PC-3 (cell line): ENCODE measurements at regions not wholly inside any gene's neighbourhood (a gene's known extent, or its start where the extent isn't known, plus 50 kb on each side); places are given as distances from the start of the nearest gene placed in this dataset.
"Not testable (repeated sequence)": the region's sequence is repeated elsewhere in the genome, so short reads cannot be mapped to it uniquely, and the experiment has no call there.

Experiments used
- ATAC-seq: fragments of 200-7000 bp; cut with Tn5 transposase; 2 replicates; pipeline ENCODE4 v1.9.1; 2020; ENCODE audit warnings: mild to moderate bottlenecking, moderate library complexity
- BruUV-seq: library from RNA; stranded (reverse); fragments of 400-500 nt; replicated peaks from 2 replicates; lab custom pipeline; 2021; lab: Mats Ljungman, UMichigan
- CTCF ChIA-PET: fragments of 300-600 bp; sonication (Branson Sonifier 250); formaldehyde crosslinking; loops from one replicate; lab custom pipeline; 2022; ENCODE audit warnings: antibody characterized with exemption; lab: Charles Lee
- POLR2A ChIA-PET: fragments of 300-600 bp; sonication (Branson Sonifier 250); formaldehyde crosslinking; loops from one replicate; lab custom pipeline; 2022; ENCODE audit warnings: antibody characterized with exemption; ENCODE audit not compliant: unreplicated experiment; lab: Charles Lee
- DNase-seq: peaks from one replicate; pipeline ENCODE4 v3.0.0-alpha.2; 2015
- H2AFZ ChIP-seq: fragments of 300-600 bp; sonication (generic); 2 replicates; pipeline ENCODE4 v1.6.0; 2016; ENCODE audit warnings: antibody characterized with exemption, low read length
- H3F3A ChIP-seq: fragments of 300-600 bp; sonication (generic); one replicate; pipeline ENCODE4 v1.6.0; 2017; ENCODE audit warnings: antibody characterized with exemption, low read length, control low read depth, mild to moderate bottlenecking; ENCODE audit not compliant: unreplicated experiment
- H3K27ac ChIP-seq: fragments of 300-600 bp; sonication (generic); 2 replicates; pipeline ENCODE4 v1.5.1; 2016; ENCODE audit warnings: mild to moderate bottlenecking, low read length
- H3K27me3 ChIP-seq: fragments of 300-600 bp; sonication (generic); 2 replicates; pipeline ENCODE4 v1.6.1; 2016; ENCODE audit warnings: low read length, mixed read lengths
- H3K36me3 ChIP-seq: fragments of 300-600 bp; sonication (generic); 2 replicates; pipeline ENCODE4 v1.6.1; 2016; ENCODE audit warnings: low read depth, mixed run types, low read length, mixed read lengths
- H3K4me1 ChIP-seq: fragments of 300-600 bp; sonication (generic); 2 replicates; pipeline ENCODE4 v1.5.1; 2016; ENCODE audit warnings: low read length; ENCODE audit not compliant: insufficient read depth
- H3K4me2 ChIP-seq: fragments of 300-600 bp; sonication (generic); 2 replicates; pipeline ENCODE4 v1.6.0; 2016; ENCODE audit warnings: low read length
- H3K4me3 ChIP-seq: fragments of 300-600 bp; sonication (generic); 2 replicates; pipeline ENCODE4 v1.5.1; 2016; ENCODE audit warnings: mild to moderate bottlenecking, low read length, mixed read lengths
- H3K79me2 ChIP-seq: fragments of 300-600 bp; sonication (generic); 2 replicates; pipeline ENCODE4 v1.6.1; 2017; ENCODE audit warnings: low read length, mixed read lengths
- H3K9ac ChIP-seq: fragments of 300-600 bp; sonication (generic); 2 replicates; pipeline ENCODE4 v1.6.0; 2016; ENCODE audit warnings: mild to moderate bottlenecking, low read length
- H3K9me2 ChIP-seq: fragments of 300-600 bp; sonication (generic); replicated peaks from 2 replicates; pipeline ENCODE4 v1.6.1; 2016; ENCODE audit warnings: mixed run types, low read length, mixed read lengths
- H3K9me3 ChIP-seq: fragments of 300-600 bp; sonication (generic); 2 replicates; pipeline ENCODE4 v1.6.1; 2016; ENCODE audit warnings: low read length, mixed read lengths
- H4K20me1 ChIP-seq: fragments of 300-600 bp; sonication (generic); 2 replicates; pipeline ENCODE4 v1.6.1; 2016; ENCODE audit warnings: low read length, mixed read lengths
- EZH2 ChIP-seq: fragments of 300-600 bp; sonication (generic); IDR thresholded peaks from one replicate; pipeline ENCODE4 v1.6.1; 2017; ENCODE audit warnings: antibody characterized with exemption, mild to moderate bottlenecking, low read length; ENCODE audit not compliant: unreplicated experiment
- EZH2phosphoT487 ChIP-seq: fragments of 300-600 bp; sonication (generic); IDR thresholded peaks from 2 replicates; pipeline ENCODE4 v1.6.1; 2018; ENCODE audit warnings: mild to moderate bottlenecking, antibody characterized with exemption, low read length, borderline replicate concordance
- intact Hi-C: fragments of 100-400 bp; cut with micrococcal nuclease; formaldehyde crosslinking; loops from 2 replicates; pipeline ENCODE4 v1.9.0; 2023
- TF ChIP-seq, protein P1 (sequence below): fragments of 300-600 bp; sonication (generic); conservative IDR thresholded peaks from 2 replicates; pipeline ENCODE4 v1.5.1; 2017; ENCODE audit warnings: antibody characterized with exemption, low read depth, mild to moderate bottlenecking, low read length

DNA sequence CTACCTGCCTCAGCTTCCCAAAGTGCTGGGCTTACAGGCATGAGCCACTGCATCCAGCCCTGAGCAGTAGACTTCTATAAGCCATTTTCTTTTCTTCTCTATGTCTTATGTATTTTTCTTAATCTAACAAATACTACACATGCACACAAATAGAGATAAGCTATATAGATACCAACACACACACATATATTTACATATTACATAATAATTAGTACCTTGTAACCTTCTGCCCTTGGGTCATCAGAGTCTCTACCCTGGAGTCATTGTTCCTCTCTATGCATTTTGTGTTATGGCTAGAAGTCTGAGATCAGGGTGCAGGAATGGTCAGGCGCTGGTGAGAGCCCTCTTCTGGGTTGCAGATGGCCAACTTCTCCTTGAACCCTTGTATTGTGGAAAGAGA, 154.0 kb upstream of the PTPRG start:
- ChIA-PET POLR2A (no interaction called here), CTCF (no interaction called here)
- no peaks in the 10 kb centered on the region for H3K36me3 ChIP-seq
- no peak overlapping the region for H3K4me3 ChIP-seq
- H2AFZ ChIP-seq, result no peak overlapping the region
- no peaks in the 10 kb centered on the region for H3K4me1 ChIP-seq
- no peaks in the 10 kb centered on the region for H3K9me3 ChIP-seq
- no TSS peak for BruUV-seq
- TF ChIP-seq, protein P1, sequence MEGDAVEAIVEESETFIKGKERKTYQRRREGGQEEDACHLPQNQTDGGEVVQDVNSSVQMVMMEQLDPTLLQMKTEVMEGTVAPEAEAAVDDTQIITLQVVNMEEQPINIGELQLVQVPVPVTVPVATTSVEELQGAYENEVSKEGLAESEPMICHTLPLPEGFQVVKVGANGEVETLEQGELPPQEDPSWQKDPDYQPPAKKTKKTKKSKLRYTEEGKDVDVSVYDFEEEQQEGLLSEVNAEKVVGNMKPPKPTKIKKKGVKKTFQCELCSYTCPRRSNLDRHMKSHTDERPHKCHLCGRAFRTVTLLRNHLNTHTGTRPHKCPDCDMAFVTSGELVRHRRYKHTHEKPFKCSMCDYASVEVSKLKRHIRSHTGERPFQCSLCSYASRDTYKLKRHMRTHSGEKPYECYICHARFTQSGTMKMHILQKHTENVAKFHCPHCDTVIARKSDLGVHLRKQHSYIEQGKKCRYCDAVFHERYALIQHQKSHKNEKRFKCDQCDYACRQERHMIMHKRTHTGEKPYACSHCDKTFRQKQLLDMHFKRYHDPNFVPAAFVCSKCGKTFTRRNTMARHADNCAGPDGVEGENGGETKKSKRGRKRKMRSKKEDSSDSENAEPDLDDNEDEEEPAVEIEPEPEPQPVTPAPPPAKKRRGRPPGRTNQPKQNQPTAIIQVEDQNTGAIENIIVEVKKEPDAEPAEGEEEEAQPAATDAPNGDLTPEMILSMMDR, result no peak
- no peak for TF ChIP-seq EZH2phosphoT487
- no peak for TF ChIP-seq EZH2
- no peak overlapping the region for H3K27ac ChIP-seq
- H3K4me2 ChIP-seq, result no peak overlapping the region
- no peaks in the 10 kb centered on the region for H3K27me3 ChIP-seq
- no peaks in the 10 kb centered on the region for H4K20me1 ChIP-seq
- H3F3A ChIP-seq, result no peaks in the 10 kb centered on the region
- DNase-seq (no peak), ATAC-seq (no peak)
- H3K79me2 ChIP-seq, result no peaks in the 10 kb centered on the region
- intact Hi-C loops, result no loop called here
- no peak overlapping the region for H3K9ac ChIP-seq
- H3K9me2 ChIP-seq, result no peaks in the 10 kb centered on the region

- Histone ChIP-seq H3K79me2 (no peaks in the 10 kb centered on the region), H4K20me1 (no peaks in the 10 kb centered on the region), H3K36me3 (no peaks in the 10 kb centered on the region), H3K9ac (no peak overlapping the region), H3K4me1 (no peaks in the 10 kb centered on the region), H3K9me2 (no peaks in the 10 kb centered on the region), H3K4me3 (no peak overlapping the region), H3K27me3 (no peaks in the 10 kb centered on the region), H3K4me2 (no peak overlapping the region), H3K9me3 (no peaks in the 10 kb centered on the region), H3K27ac (no peak overlapping the region), H2AFZ (no peak overlapping the region), H3F3A (no peaks in the 10 kb centered on the region)
- ChIA-PET CTCF (no interaction called here), POLR2A (no interaction called here)
- intact Hi-C loops, result no loop called here
- TF ChIP-seq EZH2phosphoT487, result no peak
- no peak for TF ChIP-seq EZH2
- BruUV-seq, result no TSS peak
- DNase-seq (no peak), ATAC-seq (no peak)
Measured at GRCh38 chr3:61409638-61410037, 151.7 kb upstream of the PTPRG start.

GRCh38 chr3:61410358-61410757, 151.0 kb upstream of the PTPRG start:
- H3K9ac ChIP-seq, H3K4me3 ChIP-seq, H3K9me2 ChIP-seq, intact Hi-C loops, H2AFZ ChIP-seq, H3K4me1 ChIP-seq, H3K36me3 ChIP-seq, H3F3A ChIP-seq, CTCF ChIA-PET, H3K4me2 ChIP-seq, H3K79me2 ChIP-seq, H3K27ac ChIP-seq, H3K27me3 ChIP-seq, DNase-seq, BruUV-seq, H3K9me3 ChIP-seq, H4K20me1 ChIP-seq, POLR2A ChIA-PET, ATAC-seq: not testable (repeated sequence)

DNA sequence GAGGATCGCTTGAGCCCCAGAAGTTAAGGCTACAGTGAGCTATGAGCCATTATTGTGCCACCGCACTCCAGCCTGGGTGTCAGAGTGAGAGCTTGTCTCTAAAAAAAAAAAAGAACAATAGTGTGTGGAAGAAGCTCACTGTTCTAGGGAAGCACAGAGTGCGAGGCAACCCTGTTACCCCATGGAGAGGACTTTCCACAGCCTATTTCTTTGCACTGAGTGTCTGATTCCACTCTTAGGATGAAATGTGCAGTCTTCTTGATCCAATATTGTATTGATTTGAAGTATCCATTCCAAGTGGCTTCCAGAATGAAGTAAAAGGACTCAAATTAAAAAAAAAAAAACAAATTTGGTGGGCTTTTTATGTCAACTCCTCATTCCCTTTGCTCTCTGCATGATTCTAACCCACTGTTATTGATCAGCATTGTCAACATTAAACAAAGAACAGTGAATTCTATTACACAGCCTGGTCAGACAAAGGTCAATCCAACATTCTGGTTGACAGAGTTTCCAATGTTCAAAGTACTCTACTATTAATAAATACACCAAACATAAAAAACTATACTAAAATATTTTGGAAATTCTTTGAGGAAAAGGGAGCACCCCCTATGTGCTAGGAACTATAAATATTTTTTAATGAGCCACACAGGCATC, 150.2 kb upstream of the PTPRG start:
- no TSS peak for BruUV-seq
- CTCF ChIA-PET, result no interaction called here
- H3K36me3 ChIP-seq, result no peaks in the 10 kb centered on the region
- no peak overlapping the region for H3K27ac ChIP-seq
- H3K9me2 ChIP-seq, result no peaks in the 10 kb centered on the region
- ATAC-seq, result no peak
- no peak for TF ChIP-seq EZH2phosphoT487
- TF ChIP-seq, protein P1, result no peak
- no peak for TF ChIP-seq EZH2
- H3K4me1 ChIP-seq, result no peaks in the 10 kb centered on the region
- no peaks in the 10 kb centered on the region for H3F3A ChIP-seq
- H2AFZ ChIP-seq, result no peak overlapping the region
- H3K4me2 ChIP-seq, result no peak overlapping the region
- no peak overlapping the region for H3K4me3 ChIP-seq
- no peak for DNase-seq
- intact Hi-C loops, result no loop called here
- POLR2A ChIA-PET, result no interaction called here
- H3K79me2 ChIP-seq, result no peaks in the 10 kb centered on the region
- H3K9me3 ChIP-seq, result no peaks in the 10 kb centered on the region
- no peaks in the 10 kb centered on the region for H4K20me1 ChIP-seq
- H3K9ac ChIP-seq, result no peak overlapping the region
- H3K27me3 ChIP-seq, result no peaks in the 10 kb centered on the region
